GM12892 (cell line): ENCODE measurements at regions not wholly inside any gene's neighbourhood (a gene's known extent, or its start where the extent isn't known, plus 50 kb on each side); places are given as distances from the start of the nearest gene placed in this dataset.
A peak's percentile ranks its signal among the peaks of the same experiment; 100 is the strongest.

Source experiments
- DNase-seq: peaks from one replicate; pipeline ENCODE4 v3.0.0; 2011; ENCODE audit not compliant: insufficient read length
- FAIRE-seq: peaks from 2 replicates; lab custom pipeline; 2011; peaks lifted over from hg19 to GRCh38; lab: Jason Lieb, UNC
- POLR2A ChIP-seq: IDR thresholded peaks from 2 replicates; pipeline ENCODE4 v1.6.1; 2011; ENCODE audit warnings: low read depth, low read length, control low read depth
- POLR2AphosphoS5 ChIP-seq: IDR thresholded peaks from 2 replicates; pipeline ENCODE4 v1.6.1; 2011; ENCODE audit warnings: low read depth, low read length, control low read depth
- TAF1 ChIP-seq: IDR thresholded peaks from 2 replicates; pipeline ENCODE4 v1.6.1; 2011; ENCODE audit warnings: low read depth, mild to moderate bottlenecking, control low read depth, low read length, borderline replicate concordance

- TF ChIP-seq POLR2A (no peak), TAF1 (no peak), POLR2AphosphoS5 (no peak)
- FAIRE-seq (no peak), DNase-seq (no peak)
These were observed 92.2 kb upstream of the CNKSR3 start for GRCh38 chr6:154602708-154603107.

- TF ChIP-seq TAF1 (no peak), POLR2A (no peak), POLR2AphosphoS5 (no peak)
- FAIRE-seq, result no peak
- DNase-seq, result no peak
These were observed 93.6 kb upstream of the CNKSR3 start for GRCh38 chr6:154604119-154604518.

- DNase-seq, result no peak
- no peak for TF ChIP-seq POLR2AphosphoS5
- peak; percentile 91 for FAIRE-seq
These were observed 94.8 kb upstream of the CNKSR3 start for GRCh38 chr6:154605178-154605881.

- DNase-seq, result no peak
- FAIRE-seq, result no peak
- no peak for TF ChIP-seq TAF1
- no peak for TF ChIP-seq POLR2AphosphoS5
- TF ChIP-seq POLR2A, result no peak
These were observed 95.4 kb upstream of the CNKSR3 start for GRCh38 chr6:154605882-154606370.

DNA sequence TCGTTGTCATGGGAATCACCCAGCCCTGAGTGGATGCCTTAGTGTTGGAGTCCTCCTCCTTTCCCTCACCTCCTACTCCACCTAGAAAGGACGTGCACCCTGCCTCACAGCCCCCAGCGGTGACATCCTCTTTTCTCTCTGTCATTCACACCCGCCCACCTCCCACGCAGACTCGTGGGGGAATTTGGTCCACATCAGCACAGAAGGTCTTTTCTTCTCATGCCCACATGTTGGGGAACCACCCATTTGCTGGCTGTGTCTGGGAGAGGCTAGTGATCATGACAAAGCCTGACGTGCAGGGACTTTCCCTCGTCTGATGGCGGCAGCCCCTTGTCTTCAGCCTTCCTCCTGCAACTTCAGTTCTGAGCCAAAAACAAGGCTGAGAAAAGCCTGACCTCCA is 96.0 kb upstream of the CNKSR3 start:
- DNase-seq (peak; percentile 20), FAIRE-seq (peak; percentile 99)
- TF ChIP-seq TAF1 (peak; percentile 31; the same call in 1 of the 2 replicates), POLR2AphosphoS5 (0 out of 2 replicates have a peak, but pooled peaks have one; percentile 56), POLR2A (peak; percentile 59; the same call in 1 of the 2 replicates)

DNA sequence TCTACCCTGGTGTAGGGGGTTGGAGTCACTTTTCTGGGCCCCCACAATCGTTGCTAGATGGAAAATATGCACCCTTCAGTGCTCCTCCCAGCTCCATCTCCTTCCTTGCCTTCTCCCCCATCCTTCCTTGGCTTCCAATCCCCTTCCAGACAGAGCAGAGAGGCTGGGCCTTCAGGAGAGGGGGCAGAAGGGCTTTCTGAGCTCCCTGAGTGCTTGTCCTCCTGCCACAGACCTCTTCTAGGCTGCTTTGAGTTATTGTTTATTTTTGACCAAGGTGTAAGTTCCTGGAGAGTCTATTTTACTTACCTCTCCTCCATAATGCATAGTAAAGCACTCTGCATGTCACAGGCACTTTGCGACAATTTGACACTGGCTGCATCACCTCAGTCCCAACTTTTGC is 96.4 kb upstream of the CNKSR3 start:
- DNase-seq, result no peak
- FAIRE-seq, result no peak
- TF ChIP-seq TAF1 (no peak), POLR2A (no peak), POLR2AphosphoS5 (no peak)

DNA sequence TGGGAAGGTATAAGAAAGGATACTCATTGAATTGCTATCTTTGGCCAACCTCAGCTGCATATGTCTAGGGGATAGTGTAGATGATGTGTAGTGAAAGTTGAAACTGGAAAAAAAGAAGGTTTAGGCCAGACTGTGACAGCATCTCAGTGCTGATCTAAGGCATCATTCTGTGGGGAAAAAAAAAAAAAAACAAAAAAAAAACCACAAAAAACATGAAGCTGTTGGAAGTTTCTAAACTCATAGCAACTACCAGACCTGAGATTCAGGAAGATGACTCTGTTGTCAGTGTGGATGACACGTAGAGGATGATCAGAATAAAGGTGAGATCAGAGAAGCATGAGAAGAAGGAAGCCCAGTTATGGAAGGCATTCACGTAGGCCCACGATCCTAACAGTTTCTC is 100.8 kb upstream of the CNKSR3 start:
- FAIRE-seq, result no peak
- no peak for DNase-seq
- TF ChIP-seq TAF1 (no peak), POLR2AphosphoS5 (no peak), POLR2A (no peak)

DNA sequence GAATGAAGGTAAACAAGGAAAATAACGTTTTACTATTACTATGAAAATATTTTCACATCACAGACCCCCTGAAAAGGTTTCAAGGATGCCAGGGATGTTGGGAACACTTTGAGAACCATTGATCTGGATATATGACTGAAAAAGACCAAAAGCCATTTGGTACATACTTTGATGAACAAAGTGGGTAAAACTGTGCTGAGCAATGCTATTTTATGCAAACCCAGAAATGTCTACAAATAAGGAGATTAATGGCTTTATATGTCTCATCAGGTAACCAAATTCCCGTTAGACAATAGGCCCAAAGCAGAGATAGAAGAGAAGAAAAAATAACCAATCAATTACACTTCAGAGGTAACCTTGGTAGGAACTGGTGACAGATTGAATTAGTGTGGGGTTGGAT is 101.4 kb upstream of the CNKSR3 start:
- DNase-seq, result no peak
- TF ChIP-seq POLR2A (no peak), TAF1 (no peak), POLR2AphosphoS5 (no peak)
- no peak for FAIRE-seq

DNA sequence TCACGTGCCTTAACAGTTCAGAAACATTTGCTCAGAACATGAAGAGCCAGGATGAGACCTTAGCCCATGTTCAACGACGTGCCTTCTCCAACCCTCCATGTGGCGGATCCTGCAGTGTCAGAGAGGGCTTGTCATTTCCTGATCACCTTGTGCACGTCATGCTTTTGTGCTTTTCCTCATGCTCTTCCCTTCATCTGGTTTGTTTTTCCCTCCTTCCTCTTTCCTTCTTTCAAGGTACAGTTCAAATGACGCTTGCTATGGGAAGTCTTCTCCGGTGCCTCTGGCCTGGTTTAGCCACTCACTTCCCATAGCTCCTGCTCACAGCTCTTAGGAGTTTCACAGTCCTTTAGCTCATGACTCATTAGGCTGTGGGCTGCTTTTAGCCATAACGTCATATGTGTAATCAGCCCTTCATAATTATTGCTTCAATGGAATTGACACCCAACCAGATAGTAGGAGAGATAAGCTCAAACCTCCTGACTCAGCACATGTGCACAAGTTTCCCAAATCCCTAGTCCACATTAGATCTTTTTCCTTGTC is 102.7 kb upstream of the CNKSR3 start:
- TF ChIP-seq TAF1 (no peak), POLR2A (no peak), POLR2AphosphoS5 (no peak)
- DNase-seq, result no peak
- FAIRE-seq, result no peak

- TF ChIP-seq TAF1, result no peak
- no peak for TF ChIP-seq POLR2A
- TF ChIP-seq POLR2AphosphoS5, result no peak
- DNase-seq (no peak), FAIRE-seq (no peak)
These were observed 103.6 kb upstream of the CNKSR3 start for GRCh38 chr6:154614101-154614500.

GRCh38 chr6:154614641-154615040 is 104.2 kb upstream of the CNKSR3 start:
- TF ChIP-seq POLR2A, result no peak
- TF ChIP-seq TAF1, result no peak
- TF ChIP-seq POLR2AphosphoS5, result no peak
- FAIRE-seq (no peak), DNase-seq (no peak)

DNA sequence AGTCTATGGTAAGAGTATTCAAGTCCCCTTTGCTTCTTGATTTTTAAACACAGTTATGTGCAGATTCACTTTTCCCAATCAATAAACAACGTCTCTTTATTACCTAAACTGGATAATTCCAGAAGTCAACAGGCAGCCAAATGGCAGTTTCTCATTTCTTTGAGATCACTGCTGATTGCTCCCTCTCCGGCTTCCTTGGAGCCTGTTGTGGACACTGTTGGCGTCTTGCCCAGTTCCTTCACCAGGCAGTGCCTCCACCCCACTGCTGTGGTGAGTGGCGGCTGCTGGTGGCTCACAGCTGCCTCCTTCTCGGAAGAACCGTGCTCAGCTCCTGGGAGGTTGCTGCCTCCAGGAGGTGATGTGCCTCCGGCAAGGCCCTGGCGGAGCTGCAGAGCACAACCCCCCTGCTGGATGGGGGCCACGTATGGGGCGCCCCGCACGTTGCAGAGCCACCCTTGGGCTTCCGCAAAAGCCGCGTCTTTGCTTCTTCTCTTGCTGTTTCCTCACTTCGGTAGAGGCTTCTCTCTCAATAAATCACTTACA is 105.1 kb upstream of the CNKSR3 start:
- TF ChIP-seq TAF1 (no peak), POLR2A (no peak), POLR2AphosphoS5 (no peak)
- FAIRE-seq, result no peak
- DNase-seq, result no peak
